ENCODE measurements at regions not wholly inside any gene's neighbourhood (a gene's known extent, or its start where the extent isn't known, plus 50 kb on each side); places are given as distances from the start of the nearest gene placed in this dataset.

GRCh38 chr2:59881218-59881617 is 672.2 kb downstream of the BCL11A start:
- Histone ChIP-seq H3K36me3 (no peaks in the 10 kb centered on the region), H3K4me3 (no peak overlapping the region), H3K27me3 (replicated peaks; ENCODE audit: insufficient read depth) (no peaks in the 10 kb centered on the region), H3K9me3 (no peaks in the 10 kb centered on the region), H3K4me1 (ENCODE audit: control insufficient read depth in 1 of 2, low read depth in 2 of 2) (no peaks in the 10 kb centered on the region), H3K27ac (no peak overlapping the region)
- no peak for TF ChIP-seq CTCF (IDR thresholded peaks at IDR 0.05)
- DNase-seq (ENCODE audit: low spot score) (no peak), ATAC-seq (ENCODE audit: insufficient number of reproducible peaks, low FRiP score, low read depth) (no peak)

GRCh38 chr2:59879700-59880131 is 673.7 kb downstream of the BCL11A start:
- no peaks in the 10 kb centered on the region for H3K9me3 ChIP-seq
- no peaks in the 10 kb centered on the region for H3K4me1 ChIP-seq (ENCODE audit: control insufficient read depth in 1 of 2, low read depth in 2 of 2)
- ATAC-seq (ENCODE audit: insufficient number of reproducible peaks, low FRiP score, low read depth) = no peak
- no peak overlapping the region for H3K27ac ChIP-seq
- DNase-seq (ENCODE audit: low spot score) = no peak
- no peaks in the 10 kb centered on the region for H3K36me3 ChIP-seq
- no peak for TF ChIP-seq CTCF (IDR thresholded peaks at IDR 0.05)
- H3K4me3 ChIP-seq = no peak overlapping the region
- H3K27me3 ChIP-seq (replicated peaks; ENCODE audit: insufficient read depth) = no peaks in the 10 kb centered on the region

- Histone ChIP-seq H3K9me3 (no peaks in the 10 kb centered on the region), H3K27me3 (replicated peaks; ENCODE audit: insufficient read depth) (no peaks in the 10 kb centered on the region), H3K27ac (no peak overlapping the region), H3K4me1 (ENCODE audit: control insufficient read depth in 1 of 2, low read depth in 2 of 2) (no peaks in the 10 kb centered on the region), H3K4me3 (no peak overlapping the region), H3K36me3 (no peaks in the 10 kb centered on the region)
- TF ChIP-seq CTCF (IDR thresholded peaks at IDR 0.05) = no peak
- ATAC-seq (ENCODE audit: insufficient number of reproducible peaks, low FRiP score, low read depth) = no peak
- DNase-seq (ENCODE audit: low spot score) = no peak
Observed at GRCh38 chr2:59875836-59876235, 677.6 kb downstream of the BCL11A start.

- Histone ChIP-seq H3K4me3 (no peak overlapping the region), H3K36me3 (no peaks in the 10 kb centered on the region), H3K27ac (no peak overlapping the region), H3K4me1 (ENCODE audit: control insufficient read depth in 1 of 2, low read depth in 2 of 2) (no peaks in the 10 kb centered on the region), H3K27me3 (replicated peaks; ENCODE audit: insufficient read depth) (no peaks in the 10 kb centered on the region), H3K9me3 (no peaks in the 10 kb centered on the region)
- no peak for ATAC-seq (ENCODE audit: insufficient number of reproducible peaks, low FRiP score, low read depth)
- TF ChIP-seq CTCF (IDR thresholded peaks at IDR 0.05) = no peak
- no peak for DNase-seq (ENCODE audit: low spot score)
Observed at GRCh38 chr2:59874971-59875755, 678.3 kb downstream of the BCL11A start.

GRCh38 chr2:59874361-59874760 is 679.1 kb downstream of the BCL11A start:
- H3K27ac ChIP-seq = no peak overlapping the region

More at GRCh38 chr2:59874361-59874760, 679.1 kb downstream of the BCL11A start:
- no peak for TF ChIP-seq CTCF (IDR thresholded peaks at IDR 0.05)
- DNase-seq (ENCODE audit: low spot score) = no peak
- Histone ChIP-seq H3K4me3 (no peak overlapping the region), H3K9me3 (no peaks in the 10 kb centered on the region), H3K36me3 (no peaks in the 10 kb centered on the region), H3K27me3 (replicated peaks; ENCODE audit: insufficient read depth) (no peaks in the 10 kb centered on the region), H3K4me1 (ENCODE audit: control insufficient read depth in 1 of 2, low read depth in 2 of 2) (no peaks in the 10 kb centered on the region)
- ATAC-seq (ENCODE audit: insufficient number of reproducible peaks, low FRiP score, low read depth) = no peak
